HG03025 (cell line): ENCODE measurements at regions not wholly inside any gene's neighbourhood (a gene's known extent, or its start where the extent isn't known, plus 50 kb on each side); places are given as distances from the start of the nearest gene placed in this dataset.

Experiments used
- ATAC-seq: cut with Tn5 transposase; IDR thresholded peaks from one replicate; pipeline ENCODE4 v1.9.1; 2021; ENCODE audit warnings: mild to moderate bottlenecking, moderate library complexity; ENCODE audit not compliant: unreplicated experiment, low FRiP score

GRCh38 chr7:22676385-22676784, 50.6 kb upstream of the IL6 start:
- ATAC-seq: no peak

GRCh38 chr7:22675917-22676343, 51.1 kb upstream of the IL6 start:
- ATAC-seq: no peak

GRCh38 chr7:22675421-22675820, 51.6 kb upstream of the IL6 start:
- no peak for ATAC-seq

- ATAC-seq: peak; percentile 65
These were observed 53.9 kb upstream of the IL6 start for GRCh38 chr7:22672846-22673680.

GRCh38 chr7:22671177-22671879, 55.7 kb upstream of the IL6 start:
- ATAC-seq: no peak

GRCh38 chr7:22670422-22670815, 56.6 kb upstream of the IL6 start:
- ATAC-seq: no peak

GRCh38 chr7:22669692-22670421, 57.1 kb upstream of the IL6 start:
- no peak for ATAC-seq

- ATAC-seq: no peak
These were observed 58.0 kb upstream of the IL6 start for GRCh38 chr7:22668971-22669401.

- no peak for ATAC-seq
These were observed 59.3 kb upstream of the IL6 start for GRCh38 chr7:22667562-22668239.

GRCh38 chr7:22667187-22667561, 59.8 kb upstream of the IL6 start:
- ATAC-seq: no peak

- ATAC-seq: no peak
These were observed 60.3 kb upstream of the IL6 start for GRCh38 chr7:22666732-22667131.

- no peak for ATAC-seq
These were observed 61.1 kb upstream of the IL6 start for GRCh38 chr7:22665923-22666322.

GRCh38 chr7:22664988-22665798, 61.8 kb upstream of the IL6 start:
- no peak for ATAC-seq

- ATAC-seq: no peak
These were observed 63.3 kb upstream of the IL6 start for GRCh38 chr7:22663721-22664120.

GRCh38 chr7:22663357-22663718, 63.7 kb upstream of the IL6 start:
- no peak for ATAC-seq

GRCh38 chr7:22662556-22663356, 64.2 kb upstream of the IL6 start:
- ATAC-seq: no peak

GRCh38 chr7:22662036-22662435, 65.0 kb upstream of the IL6 start:
- no peak for ATAC-seq

GRCh38 chr7:22660732-22661131, 66.3 kb upstream of the IL6 start:
- ATAC-seq: no peak

- no peak for ATAC-seq
These were observed 66.7 kb upstream of the IL6 start for GRCh38 chr7:22660293-22660692.
